HG02642 (cell line): ENCODE measurements at regions not wholly inside any gene's neighbourhood (a gene's known extent, or its start where the extent isn't known, plus 50 kb on each side); places are given as distances from the start of the nearest gene placed in this dataset.

Experiments
- ATAC-seq: cut with Tn5 transposase; IDR thresholded peaks from one replicate; pipeline ENCODE4 v1.9.1; 2021; ENCODE audit warnings: mild to moderate bottlenecking; ENCODE audit not compliant: unreplicated experiment, poor library complexity

DNA sequence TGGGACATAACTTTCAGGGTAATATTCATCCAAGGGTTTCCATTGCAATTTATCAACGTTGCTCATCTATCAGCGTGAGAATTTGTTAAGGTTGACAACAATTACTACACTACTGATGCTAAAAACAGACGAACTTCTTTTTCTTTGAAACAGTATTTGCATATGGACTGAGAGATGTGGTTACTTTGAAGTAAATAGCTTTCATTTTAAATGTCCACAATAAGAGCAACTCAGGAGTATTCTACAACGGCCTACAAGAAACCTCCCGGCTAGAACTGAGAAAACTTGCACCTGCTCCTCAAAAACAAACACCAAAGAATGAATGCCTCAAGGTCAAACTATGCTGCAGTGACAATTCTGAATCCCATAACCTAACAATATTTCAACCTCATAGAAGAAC is 238.4 kb downstream of the IRS2 start:
- ATAC-seq: peak; percentile 85

DNA sequence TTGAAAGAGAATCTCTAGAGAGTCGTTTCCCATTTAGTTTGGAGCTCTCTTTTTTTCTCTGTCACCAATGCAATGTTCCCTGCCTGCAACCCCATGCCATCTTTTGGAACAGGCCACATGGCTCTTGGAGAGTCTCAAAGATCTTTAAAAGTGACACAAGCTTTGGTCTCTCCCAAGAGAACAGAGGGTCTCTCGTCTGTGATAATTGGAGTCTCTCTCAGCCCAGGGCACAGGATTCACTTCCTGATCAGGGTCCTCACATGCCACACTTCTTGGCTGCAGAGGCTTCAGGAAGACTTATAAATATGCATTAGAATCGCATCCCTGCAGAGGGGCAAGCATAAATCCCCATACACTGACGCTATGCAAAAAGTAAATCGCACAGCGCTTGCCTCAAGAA is 240.5 kb downstream of the IRS2 start:
- no peak for ATAC-seq

DNA sequence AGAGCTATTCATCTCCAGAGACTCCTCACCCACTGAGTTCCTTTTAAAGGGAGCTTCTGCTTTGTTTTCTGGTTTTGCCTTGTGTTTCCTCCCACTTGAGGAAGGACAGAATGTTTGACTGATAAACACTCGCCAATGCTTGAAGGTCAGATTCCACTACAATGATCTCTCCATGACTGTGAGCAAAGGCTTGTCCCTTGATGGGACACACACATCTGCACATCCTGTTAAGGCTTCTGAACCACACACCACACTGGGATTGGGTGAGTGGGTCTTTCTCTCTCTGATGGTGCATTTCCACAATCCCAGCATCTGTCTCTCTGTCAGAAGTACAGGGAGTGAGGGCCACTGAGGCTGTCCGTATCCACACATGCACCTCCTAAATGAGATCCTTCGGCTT is 245.3 kb downstream of the IRS2 start:
- ATAC-seq: no peak

DNA sequence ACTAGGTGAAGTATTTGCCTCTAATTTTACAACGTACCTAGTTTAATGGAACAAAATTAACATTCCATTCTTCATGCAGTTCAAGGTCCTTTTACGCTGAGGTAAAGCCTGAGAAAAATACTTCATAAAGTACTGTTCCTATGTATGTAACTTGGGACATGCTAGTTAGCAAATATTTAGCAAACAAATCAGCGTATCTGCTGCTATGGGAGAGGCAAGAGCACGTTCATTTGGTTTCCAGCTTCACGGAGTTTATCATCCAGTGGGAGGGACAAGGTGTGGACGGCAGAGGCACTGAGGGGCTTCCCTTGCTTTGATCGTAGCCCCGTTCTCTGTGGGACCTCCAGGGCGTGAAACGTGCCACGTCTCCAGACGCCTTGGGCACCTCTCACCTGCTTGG is 248.8 kb downstream of the IRS2 start:
- ATAC-seq: no peak

DNA sequence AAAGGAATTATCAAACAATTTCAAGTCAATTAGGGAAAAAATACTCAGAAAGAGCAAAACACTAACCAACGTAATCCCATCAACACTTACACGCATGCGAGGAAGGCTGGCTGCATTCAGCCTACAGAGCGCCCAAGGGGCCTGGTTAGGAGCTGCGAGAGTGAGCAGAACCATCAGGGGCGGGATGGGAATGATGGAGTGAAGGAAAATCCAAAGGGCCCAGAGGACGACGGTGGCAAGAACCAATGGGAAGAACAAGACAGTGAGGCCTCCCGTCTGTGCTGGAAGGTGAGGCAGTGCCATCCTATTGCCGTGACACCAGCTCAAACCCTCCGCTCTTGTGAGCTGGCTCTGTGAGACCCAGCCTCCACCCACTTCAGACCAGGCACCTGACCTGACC is 253.0 kb downstream of the IRS2 start:
- ATAC-seq: no peak

DNA sequence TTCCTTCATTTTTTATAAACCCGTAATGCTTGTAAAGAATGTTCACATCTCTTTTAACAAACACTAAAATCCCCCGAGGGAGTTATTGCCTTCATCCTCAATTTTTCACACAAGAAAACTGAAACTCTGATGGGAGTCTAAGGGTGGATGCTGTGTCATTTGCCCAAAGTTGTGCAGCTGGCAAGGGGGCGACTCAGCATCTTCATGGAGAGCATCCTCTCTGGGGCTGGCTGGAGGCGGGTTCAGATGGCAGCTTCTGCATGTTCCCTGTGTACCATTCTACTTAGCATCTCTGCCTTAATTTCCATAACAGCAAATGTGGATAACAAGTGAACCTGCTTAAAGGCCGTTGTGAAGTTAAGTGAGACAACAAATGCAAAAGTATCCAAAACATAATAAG is 256.4 kb downstream of the IRS2 start:
- no peak for ATAC-seq

DNA sequence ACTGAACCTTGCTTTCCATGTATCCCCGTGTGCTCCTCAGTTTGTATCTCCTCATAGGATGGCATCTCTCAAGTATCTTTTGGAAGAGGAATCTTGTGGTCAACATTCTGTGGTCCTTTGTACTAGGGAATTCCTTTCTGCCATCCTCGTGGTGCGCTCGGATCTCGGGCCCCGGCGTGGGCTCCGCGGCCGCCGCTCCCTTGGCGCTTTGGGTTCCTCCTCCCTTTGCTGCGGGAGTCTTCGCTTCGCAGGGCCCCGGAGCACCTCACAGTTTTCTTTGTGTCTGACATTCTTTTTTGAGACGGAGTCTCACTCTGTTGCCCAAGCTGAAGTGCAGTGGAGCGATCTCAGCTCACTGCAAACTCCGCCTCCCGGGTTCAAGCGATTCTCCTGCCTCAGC is 264.7 kb downstream of the IRS2 start:
- no peak for ATAC-seq

DNA sequence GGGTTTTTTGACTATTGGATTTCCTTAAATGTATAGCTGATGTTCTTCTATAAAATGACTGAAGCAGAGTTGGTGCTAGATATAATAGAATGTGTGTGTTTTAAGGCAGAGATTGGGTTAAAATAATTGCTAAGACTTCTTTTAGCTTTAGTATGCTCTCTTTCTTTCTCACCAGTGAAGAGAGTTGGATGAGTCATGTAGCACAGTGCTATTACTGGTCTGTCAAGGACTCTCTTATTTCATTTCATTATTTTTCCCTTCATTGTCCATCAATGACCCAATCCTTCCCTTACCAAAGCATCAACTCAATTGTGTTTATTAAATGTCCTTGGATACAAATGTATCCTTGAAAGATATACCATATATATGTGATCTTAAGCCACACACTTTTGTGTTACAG is 268.9 kb downstream of the IRS2 start:
- no peak for ATAC-seq

DNA sequence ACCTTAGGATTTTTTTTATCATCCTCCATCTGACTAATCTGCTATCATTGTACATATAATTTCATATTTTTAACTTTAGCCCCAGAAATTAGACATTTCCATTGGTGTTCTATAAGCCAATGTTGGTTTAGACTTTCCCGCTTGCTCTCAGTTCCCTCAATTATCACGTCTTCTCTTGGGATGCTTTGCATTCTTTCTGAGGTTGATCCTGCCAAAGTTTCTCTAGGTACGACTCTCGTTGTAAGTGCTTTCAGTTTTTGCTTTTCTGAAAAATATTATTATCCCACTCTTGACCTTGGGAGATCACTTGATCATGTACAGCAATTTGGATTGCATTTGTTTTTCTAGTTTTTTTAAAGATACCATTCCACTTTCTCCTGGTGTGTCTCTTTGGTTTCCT is 270.2 kb downstream of the IRS2 start:
- no peak for ATAC-seq

DNA sequence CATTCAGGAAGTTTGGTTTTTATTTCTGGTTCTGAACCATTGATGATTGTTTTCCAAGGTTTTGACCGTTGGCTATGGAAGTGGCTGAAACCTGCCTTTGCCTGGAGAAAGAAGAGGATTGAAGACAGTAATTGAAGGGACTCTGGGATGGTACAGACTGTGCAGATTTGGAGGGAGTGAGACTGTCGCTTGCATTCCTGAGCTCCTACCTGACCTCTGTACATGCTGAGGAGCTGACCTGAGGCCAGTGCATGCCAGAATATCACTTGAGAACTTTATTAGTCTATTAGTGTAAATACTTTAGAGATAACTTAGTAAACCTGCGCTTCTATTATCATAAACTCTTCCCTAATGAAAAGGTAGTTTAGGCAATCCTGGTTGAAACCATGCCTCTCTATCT is 276.4 kb downstream of the IRS2 start:
- ATAC-seq: no peak

DNA sequence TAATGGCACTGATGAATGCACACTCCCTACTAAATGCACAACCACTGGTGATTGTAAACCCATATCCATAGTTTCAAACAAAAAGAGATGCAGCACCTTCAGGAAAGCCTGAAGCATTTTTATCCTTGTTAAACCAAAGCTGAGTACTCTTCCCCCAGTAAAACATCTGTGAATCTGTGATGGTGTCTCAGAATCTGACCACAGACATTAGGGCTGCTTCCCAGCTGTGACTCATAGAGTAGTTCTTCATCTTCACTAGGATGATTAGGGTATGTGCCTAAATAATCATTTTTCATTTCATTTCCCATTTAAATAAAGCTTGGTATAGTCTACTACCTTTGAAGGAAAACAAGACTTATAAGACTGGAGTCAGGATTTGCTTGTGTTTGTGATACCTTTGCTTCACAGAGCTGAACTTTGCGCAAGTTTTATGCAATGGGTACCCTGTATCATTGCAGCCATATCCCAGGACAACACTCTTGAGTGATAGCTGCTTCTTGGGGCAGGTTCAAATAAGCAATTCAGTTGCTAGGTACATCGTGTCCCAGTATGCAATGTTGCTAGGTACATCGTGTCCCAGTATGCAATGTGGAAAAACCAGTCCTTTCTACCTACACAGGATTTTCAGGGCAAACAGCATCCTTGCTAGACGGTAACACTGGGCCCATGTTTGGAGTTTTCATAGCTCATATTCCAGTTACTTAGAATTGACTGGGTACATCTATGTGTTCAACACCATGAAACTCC is 277.1 kb downstream of the IRS2 start:
- no peak for ATAC-seq

DNA sequence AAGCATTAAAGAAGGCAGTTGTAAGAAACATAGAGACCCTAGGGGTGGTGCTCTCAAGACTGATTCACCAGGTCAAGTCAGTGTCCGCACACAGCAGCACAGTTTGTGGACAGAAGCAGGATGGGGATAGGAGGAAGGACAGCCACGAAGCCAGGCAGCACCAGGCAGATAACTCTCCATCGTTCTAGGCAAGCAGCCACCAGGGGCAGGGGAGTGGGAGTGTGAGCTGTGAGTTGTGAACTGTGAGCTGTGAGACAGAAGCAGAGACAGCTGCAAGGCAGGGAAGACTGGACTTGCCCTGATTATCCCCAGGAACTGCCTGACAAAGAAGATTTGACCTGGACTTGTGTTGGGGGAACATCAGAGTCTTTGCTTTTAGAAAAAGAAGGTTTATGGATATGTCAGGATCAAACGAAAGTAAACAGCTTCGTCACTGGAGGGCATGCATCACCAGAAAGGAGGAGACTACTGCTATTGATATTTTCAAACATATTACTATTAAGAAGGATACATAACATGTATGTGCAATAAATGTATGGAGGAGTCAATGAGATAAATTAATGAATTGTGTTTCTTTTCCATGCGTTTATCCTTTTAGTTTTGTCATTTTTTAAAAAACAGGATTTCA is 286.1 kb downstream of the IRS2 start:
- no peak for ATAC-seq

DNA sequence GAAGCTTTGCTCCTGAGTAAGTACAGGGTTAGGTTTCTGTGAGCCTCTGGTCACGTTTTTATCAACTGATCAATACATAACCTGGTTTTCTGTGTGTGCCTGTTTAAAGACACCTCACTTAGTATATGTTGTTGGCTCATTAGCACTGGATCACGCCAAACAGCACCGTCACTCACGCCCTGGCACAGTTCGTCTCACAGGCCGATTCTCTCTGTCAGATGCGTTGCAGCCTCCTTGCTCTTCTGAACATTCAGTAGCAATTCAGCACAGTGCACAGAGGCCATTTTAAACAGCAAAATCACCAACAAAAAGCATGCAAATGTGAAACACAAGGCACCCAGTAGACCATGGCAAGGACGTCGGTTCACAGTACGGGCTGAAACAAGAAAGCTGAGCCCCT is 288.5 kb downstream of the IRS2 start:
- ATAC-seq: no peak

DNA sequence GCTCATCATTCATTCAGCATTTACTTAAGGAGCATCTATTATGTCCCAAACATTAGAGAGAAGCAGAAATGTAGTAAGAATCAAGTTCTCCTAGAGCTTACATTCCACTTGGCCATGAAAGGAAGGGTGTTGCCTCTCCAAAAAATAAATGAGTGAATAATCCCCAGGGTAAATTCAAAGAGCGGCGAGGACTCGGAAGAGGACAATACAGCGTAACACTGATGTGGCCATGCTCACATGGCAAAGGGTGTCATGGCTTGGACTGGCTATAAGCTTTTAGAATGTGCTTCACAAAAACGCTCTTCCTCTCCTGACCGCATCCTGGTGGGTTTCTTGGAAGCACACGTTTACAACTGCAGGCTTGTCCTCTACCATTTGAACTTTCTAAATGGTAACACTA is 290.2 kb downstream of the IRS2 start:
- no peak for ATAC-seq

DNA sequence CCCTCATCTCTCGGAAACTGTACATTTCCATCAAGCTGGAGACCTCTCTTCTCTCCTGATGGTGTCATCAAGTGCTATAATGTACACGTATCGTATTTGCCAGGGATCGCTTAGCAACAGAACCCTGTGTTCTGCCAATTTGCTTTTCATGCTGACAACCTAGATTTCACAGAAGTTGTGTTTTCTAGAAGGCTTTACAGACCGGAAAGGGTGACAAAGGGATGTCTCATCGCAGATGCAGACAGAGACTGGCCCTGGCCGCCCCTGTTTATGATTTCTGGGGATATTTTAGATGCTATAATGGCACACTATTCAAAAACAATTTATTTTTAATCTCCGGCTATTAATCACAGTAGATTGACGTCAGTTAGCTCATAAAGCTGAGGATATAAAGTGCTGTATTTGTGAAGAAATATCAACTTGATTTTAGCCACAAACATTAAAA is 291.4 kb downstream of the IRS2 start:
- ATAC-seq: no peak

DNA sequence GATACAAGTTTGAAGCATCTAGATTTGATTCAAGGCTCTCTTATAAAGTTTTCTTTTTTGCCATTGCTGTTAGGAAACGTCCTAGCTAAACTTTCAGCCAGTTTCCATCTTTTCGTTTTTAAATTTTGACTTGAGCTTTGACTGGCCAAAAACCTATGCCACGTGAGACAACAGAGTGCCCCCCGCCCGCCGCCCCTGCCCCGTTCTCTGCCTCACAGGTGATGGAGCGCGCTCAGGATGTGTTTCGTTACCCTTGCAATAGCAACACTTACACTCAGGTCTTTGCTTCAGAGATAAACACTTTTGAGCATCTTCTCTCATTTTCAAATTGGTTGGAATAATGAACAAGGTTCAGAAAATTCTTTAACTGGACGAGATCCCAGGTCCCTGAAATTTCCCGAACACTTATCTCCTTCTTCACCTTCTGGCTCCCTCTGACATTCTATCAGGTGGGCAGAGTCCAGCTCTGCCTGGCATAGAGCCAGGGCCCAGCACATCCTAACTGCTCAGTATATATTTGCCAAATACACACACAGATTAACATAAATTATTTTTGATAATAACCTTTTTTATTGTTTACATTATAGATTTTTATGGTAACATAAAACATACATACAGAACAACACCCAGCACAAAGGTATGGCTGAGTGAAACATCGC is 301.1 kb downstream of the IRS2 start:
- ATAC-seq: no peak

DNA sequence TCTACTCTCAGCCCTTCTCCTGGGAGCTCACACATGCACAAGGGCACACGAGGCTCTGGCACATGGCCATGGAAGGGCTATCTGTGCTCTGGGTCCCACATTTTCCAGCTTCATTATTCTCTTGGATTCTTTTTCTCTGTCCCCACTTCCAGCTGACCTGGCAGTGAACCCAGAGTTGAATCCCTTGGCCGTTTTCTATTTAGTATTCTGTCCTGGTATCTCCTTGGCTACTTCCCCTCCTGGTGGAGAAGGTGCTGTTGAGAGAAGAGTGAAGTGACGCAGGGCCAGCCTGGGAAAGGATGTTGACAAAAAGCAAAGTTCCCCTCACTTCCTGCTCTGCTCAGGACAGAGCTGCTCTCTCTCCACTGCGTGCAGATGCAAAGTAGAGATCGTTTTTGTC is 303.1 kb downstream of the IRS2 start:
- no peak for ATAC-seq

DNA sequence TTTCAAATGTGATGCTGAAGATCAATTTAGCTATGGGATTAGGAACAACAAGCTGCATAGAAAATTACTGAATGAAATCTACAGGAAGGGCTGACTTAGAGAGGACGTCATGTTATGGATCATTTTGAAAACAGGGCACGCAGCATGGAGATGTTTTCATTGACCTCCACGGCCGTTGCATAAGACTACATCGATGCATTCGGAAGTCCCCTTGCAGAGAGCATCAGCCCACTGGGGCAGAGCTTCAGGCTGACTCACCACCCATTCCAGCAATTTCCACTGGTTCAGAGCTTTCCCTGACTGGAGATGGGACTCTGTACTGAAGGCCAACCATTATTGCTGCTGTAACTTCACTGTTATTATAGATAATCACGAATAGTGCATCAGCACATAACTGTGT is 305.3 kb downstream of the IRS2 start:
- ATAC-seq: no peak

DNA sequence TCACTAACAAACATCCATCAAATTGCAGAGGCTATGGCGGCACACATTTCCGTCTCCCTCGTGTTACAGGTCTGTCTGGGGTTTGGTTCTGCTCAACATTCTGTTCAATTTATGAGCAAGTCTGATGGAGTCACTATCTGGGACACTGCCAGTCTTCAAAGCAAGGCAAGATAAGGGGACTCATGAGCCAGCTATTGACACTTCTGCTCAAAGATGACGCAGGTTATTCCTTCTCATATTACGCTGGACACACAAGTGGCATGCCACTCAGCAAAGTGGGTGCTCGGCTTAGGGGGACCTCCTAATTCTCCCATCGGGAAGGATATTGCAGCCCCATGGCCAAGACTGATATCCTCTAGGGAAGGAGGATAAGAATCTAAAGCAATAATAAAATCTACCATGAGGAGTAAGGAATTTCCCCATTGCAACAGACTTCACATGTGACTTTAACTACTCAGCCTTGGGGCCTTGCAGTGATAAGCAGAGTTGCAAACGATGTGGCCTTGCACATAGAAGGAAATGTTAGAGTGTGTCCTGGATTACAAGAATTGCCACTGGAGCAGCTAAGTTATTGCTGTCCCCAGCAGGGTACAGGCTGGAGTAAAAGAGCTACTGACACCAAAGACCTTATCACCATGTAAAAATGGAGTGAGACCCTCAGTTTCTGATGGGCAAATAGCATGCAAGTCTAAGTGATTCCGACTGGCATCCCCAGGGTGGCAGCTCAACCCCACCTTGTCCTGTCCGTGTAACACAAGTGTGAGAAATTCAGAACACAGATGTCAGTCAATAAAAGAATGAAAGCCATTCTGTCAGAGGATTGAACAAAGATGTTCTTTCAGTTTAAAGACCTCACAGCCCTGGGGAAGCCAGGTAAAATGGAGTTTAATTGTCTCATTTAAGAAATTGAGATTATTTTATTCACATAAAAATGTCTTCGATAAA is 306.1 kb downstream of the IRS2 start:
- ATAC-seq: no peak

DNA sequence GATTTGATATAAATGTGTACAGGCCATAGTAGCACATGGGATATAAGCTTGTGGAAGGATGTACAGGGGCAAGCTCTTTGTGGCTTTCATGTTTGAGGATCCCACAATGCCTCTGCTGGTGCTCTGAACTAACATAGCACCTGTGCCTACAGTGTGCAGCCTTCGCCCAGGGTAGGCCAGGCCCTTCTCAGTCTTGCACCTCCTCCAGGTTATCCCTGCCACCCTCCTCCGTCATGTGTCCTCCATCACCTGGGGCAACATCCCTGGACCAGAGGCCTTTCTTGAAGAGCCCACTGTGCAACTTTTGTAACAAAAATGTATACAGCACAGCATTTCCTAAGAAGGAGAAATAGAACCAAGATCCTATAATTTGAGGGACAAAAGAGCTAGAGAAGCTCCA is 306.8 kb downstream of the IRS2 start:
- no peak for ATAC-seq

DNA sequence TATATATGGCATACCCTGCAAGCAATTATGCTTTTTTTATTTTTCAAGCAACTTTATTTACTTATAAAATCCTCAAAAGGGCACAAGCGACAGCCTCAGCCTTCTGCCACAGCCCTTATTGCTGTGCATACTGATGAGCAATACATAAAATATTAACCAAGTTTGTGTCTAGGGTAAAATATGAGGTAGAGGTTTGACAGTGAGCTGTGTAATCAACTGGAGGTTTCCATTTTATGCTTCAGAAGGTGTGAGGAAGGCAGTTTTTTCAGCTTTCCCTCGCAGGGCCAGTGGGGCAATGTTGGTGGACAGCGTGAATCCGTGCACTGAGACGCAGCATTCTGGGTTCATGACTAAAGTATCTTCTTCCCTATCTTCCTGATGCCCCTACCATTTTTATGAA is 310.4 kb downstream of the IRS2 start:
- ATAC-seq: no peak
